ENCODE measurements at regions not wholly inside any gene's neighbourhood (a gene's known extent, or its start where the extent isn't known, plus 50 kb on each side); places are given as distances from the start of the nearest gene placed in this dataset.

- Histone ChIP-seq H3K9ac (ENCODE audit: low read length) (no peak overlapping the region), H3K4me3 (ENCODE audit: low read length) (no peak overlapping the region)
Measured at GRCh38 chr3:106022913-106023312, 154.1 kb upstream of the CBLB start.

GRCh38 chr3:106025151-106025722 lies 156.4 kb upstream of the CBLB start:
- Histone ChIP-seq H3K4me3 (ENCODE audit: low read length) (no peak overlapping the region), H3K4me1 (ENCODE audit: control insufficient read depth, insufficient read depth, low read length) (peaks cover 8% of the 10 kb centered on the region), H3K36me3 (ENCODE audit: control insufficient read depth, insufficient read depth, low read length, severe bottlenecking) (no peaks in the 10 kb centered on the region), H3K9me3 (ENCODE audit: control insufficient read depth, low read length) (no peaks in the 10 kb centered on the region), H3K9ac (ENCODE audit: low read length) (no peak overlapping the region), H3K27me3 (replicated peaks; ENCODE audit: control insufficient read depth, insufficient read depth, low read length) (no peaks in the 10 kb centered on the region)
- peak; percentile 52 for DNase-seq (ENCODE audit: low read depth)

More at GRCh38 chr3:106022913-106023312, 154.1 kb upstream of the CBLB start:
- Histone ChIP-seq H3K4me1 (ENCODE audit: control insufficient read depth, insufficient read depth, low read length) (peaks cover 6% of the 10 kb centered on the region), H3K36me3 (ENCODE audit: control insufficient read depth, insufficient read depth, low read length, severe bottlenecking) (no peaks in the 10 kb centered on the region), H3K27me3 (replicated peaks; ENCODE audit: control insufficient read depth, insufficient read depth, low read length) (no peaks in the 10 kb centered on the region), H3K9me3 (ENCODE audit: control insufficient read depth, low read length) (peaks cover 5% of the 10 kb centered on the region)
- peak; percentile 56 for DNase-seq (ENCODE audit: low read depth)

- no peak overlapping the region for H3K9ac ChIP-seq (ENCODE audit: low read length)
- H3K9me3 ChIP-seq (ENCODE audit: control insufficient read depth, low read length), result no peaks in the 10 kb centered on the region
- DNase-seq (ENCODE audit: low read depth), result no peak
Measured at GRCh38 chr3:106029954-106030626, 161.3 kb upstream of the CBLB start.

DNA sequence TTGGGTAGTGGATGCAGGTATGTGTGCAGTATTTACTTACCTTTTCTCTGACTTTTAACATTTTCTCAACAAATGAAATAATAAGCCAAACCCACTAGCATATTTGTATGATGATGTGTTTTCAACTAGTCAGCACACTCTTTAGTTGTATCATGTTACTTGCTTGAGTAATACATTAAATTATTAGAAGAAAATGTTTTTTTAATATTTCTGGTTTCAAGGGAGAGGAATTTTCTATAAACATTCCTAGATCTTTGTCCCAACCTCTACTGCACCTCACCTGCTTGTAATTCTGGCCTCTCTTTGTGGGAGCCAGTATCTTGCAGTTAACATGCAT lies 161.8 kb upstream of the CBLB start:
- no peak overlapping the region for H3K4me3 ChIP-seq (ENCODE audit: low read length)
- no peaks in the 10 kb centered on the region for H3K27me3 ChIP-seq (replicated peaks; ENCODE audit: control insufficient read depth, insufficient read depth, low read length)
- H3K36me3 ChIP-seq (ENCODE audit: control insufficient read depth, insufficient read depth, low read length, severe bottlenecking), result no peaks in the 10 kb centered on the region
- H3K4me1 ChIP-seq (ENCODE audit: control insufficient read depth, insufficient read depth, low read length), result peaks cover 9% of the 10 kb centered on the region
- H3K9me3 ChIP-seq (ENCODE audit: control insufficient read depth, low read length), result no peaks in the 10 kb centered on the region
- H3K9ac ChIP-seq (ENCODE audit: low read length), result no peak overlapping the region
- peak; percentile 58 for DNase-seq (ENCODE audit: low read depth)

More at GRCh38 chr3:106029954-106030626, 161.3 kb upstream of the CBLB start:
- H3K4me3 ChIP-seq (ENCODE audit: low read length), result no peak overlapping the region
- H3K36me3 ChIP-seq (ENCODE audit: control insufficient read depth, insufficient read depth, low read length, severe bottlenecking), result no peaks in the 10 kb centered on the region
- H3K4me1 ChIP-seq (ENCODE audit: control insufficient read depth, insufficient read depth, low read length), result peaks cover 14% of the 10 kb centered on the region
- no peaks in the 10 kb centered on the region for H3K27me3 ChIP-seq (replicated peaks; ENCODE audit: control insufficient read depth, insufficient read depth, low read length)

GRCh38 chr3:106032479-106032878 lies 163.7 kb upstream of the CBLB start:
- DNase-seq (ENCODE audit: low read depth), result no peak
- Histone ChIP-seq H3K4me3 (ENCODE audit: low read length) (no peak overlapping the region), H3K36me3 (ENCODE audit: control insufficient read depth, insufficient read depth, low read length, severe bottlenecking) (no peaks in the 10 kb centered on the region)

GRCh38 chr3:106033654-106034053 lies 164.8 kb upstream of the CBLB start:
- Histone ChIP-seq H3K27me3 (replicated peaks; ENCODE audit: control insufficient read depth, insufficient read depth, low read length) (no peaks in the 10 kb centered on the region), H3K36me3 (ENCODE audit: control insufficient read depth, insufficient read depth, low read length, severe bottlenecking) (no peaks in the 10 kb centered on the region), H3K4me3 (ENCODE audit: low read length) (no peak overlapping the region), H3K9ac (ENCODE audit: low read length) (no peak overlapping the region), H3K9me3 (ENCODE audit: control insufficient read depth, low read length) (no peaks in the 10 kb centered on the region), H3K4me1 (ENCODE audit: control insufficient read depth, insufficient read depth, low read length) (peaks cover 9% of the 10 kb centered on the region)
- DNase-seq (ENCODE audit: low read depth), result no peak

More at GRCh38 chr3:106032479-106032878, 163.7 kb upstream of the CBLB start:
- H3K9ac ChIP-seq (ENCODE audit: low read length), result no peak overlapping the region
- H3K9me3 ChIP-seq (ENCODE audit: control insufficient read depth, low read length), result no peaks in the 10 kb centered on the region
- H3K27me3 ChIP-seq (replicated peaks; ENCODE audit: control insufficient read depth, insufficient read depth, low read length), result no peaks in the 10 kb centered on the region
- peaks cover 9% of the 10 kb centered on the region for H3K4me1 ChIP-seq (ENCODE audit: control insufficient read depth, insufficient read depth, low read length)

DNA sequence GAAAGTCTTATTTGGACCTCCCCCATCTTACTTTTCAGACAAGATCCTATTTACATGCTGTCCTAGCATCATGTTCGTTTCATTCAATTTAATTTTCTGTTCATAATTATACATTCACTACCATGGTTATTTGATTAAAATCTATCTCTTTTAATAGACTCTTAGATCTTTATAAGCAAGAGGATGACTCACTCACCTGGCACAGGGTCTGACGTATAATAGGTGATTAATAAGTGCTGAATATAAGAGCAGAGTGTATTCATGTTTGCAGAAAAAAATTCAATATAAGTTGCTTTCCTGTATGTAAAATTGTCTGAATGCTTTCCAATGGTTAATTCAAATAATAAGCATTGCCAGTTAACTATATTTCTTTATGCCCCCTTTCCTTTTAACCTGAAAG lies 165.5 kb upstream of the CBLB start:
- Histone ChIP-seq H3K9me3 (ENCODE audit: control insufficient read depth, low read length) (peaks cover 3% of the 10 kb centered on the region), H3K27me3 (replicated peaks; ENCODE audit: control insufficient read depth, insufficient read depth, low read length) (no peaks in the 10 kb centered on the region), H3K4me3 (ENCODE audit: low read length) (no peak overlapping the region), H3K4me1 (ENCODE audit: control insufficient read depth, insufficient read depth, low read length) (peaks cover 9% of the 10 kb centered on the region), H3K9ac (ENCODE audit: low read length) (no peak overlapping the region), H3K36me3 (ENCODE audit: control insufficient read depth, insufficient read depth, low read length, severe bottlenecking) (no peaks in the 10 kb centered on the region)
- no peak for DNase-seq (ENCODE audit: low read depth)

DNA sequence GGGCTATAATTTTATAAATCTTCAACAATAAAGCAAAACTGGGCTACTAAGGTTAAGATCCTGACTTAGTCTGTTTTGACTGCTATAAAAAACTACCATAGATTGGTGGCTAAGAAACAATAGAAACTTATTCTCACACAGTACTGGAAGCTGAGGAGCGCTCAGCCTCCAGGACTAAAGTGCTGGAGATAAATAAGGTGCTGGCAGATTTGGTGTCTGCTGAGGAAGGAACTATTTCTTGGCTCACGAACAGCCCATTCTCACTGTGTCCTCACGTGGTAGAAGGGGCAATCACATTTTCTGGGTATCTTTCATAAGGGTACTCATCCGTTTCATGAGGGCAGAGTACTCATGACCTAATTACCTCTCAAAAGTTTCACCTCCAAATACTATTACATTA lies 166.8 kb upstream of the CBLB start:
- Histone ChIP-seq H3K27me3 (replicated peaks; ENCODE audit: control insufficient read depth, insufficient read depth, low read length) (no peaks in the 10 kb centered on the region), H3K4me3 (ENCODE audit: low read length) (no peak overlapping the region), H3K36me3 (ENCODE audit: control insufficient read depth, insufficient read depth, low read length, severe bottlenecking) (no peaks in the 10 kb centered on the region), H3K4me1 (ENCODE audit: control insufficient read depth, insufficient read depth, low read length) (peaks cover 4% of the 10 kb centered on the region), H3K9me3 (ENCODE audit: control insufficient read depth, low read length) (peaks cover 9% of the 10 kb centered on the region), H3K9ac (ENCODE audit: low read length) (no peak overlapping the region)
- no peak for DNase-seq (ENCODE audit: low read depth)

DNA sequence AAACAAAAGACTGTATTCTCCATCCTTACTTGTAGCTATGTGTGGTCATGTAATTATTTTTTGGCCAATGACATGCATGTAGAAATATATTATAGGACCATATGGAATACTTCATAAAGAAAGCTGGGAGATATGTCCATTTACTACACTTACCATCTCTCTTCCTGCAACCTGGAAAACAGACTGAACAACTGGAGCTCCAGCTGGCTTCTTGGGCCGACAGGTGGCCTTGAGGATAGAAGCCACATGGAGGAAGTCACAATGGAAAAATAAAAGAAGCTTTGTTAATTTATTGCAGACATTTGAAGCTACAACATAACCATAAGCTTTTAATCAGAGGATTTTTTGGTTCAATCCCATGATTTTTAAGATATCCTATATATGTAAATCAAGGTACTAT lies 167.9 kb upstream of the CBLB start:
- Histone ChIP-seq H3K9me3 (ENCODE audit: control insufficient read depth, low read length) (peaks cover 9% of the 10 kb centered on the region), H3K36me3 (ENCODE audit: control insufficient read depth, insufficient read depth, low read length, severe bottlenecking) (no peaks in the 10 kb centered on the region), H3K4me1 (ENCODE audit: control insufficient read depth, insufficient read depth, low read length) (no peaks in the 10 kb centered on the region), H3K27me3 (replicated peaks; ENCODE audit: control insufficient read depth, insufficient read depth, low read length) (no peaks in the 10 kb centered on the region), H3K9ac (ENCODE audit: low read length) (no peak overlapping the region), H3K4me3 (ENCODE audit: low read length) (no peak overlapping the region)
- DNase-seq (ENCODE audit: low read depth), result no peak

DNA sequence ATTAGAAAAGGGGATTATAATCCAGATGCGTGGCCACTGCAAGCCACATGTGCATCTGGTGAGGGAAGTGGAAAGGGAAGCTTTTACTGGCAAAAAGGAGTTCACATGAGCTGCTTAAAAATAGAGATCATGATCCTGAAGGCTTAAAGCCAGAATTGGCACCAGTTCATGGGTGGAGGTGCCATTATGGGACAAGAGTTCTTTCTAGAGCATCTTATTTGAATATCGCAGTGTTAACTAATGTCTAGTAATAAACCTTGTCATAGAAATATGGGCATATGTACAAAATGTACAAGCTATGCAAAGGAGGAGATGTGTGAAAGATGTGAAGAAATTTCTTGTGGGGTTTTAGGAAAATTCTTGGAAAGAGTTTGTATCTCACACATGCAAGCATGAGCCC lies 178.4 kb upstream of the CBLB start:
- Histone ChIP-seq H3K9ac (ENCODE audit: low read length) (no peak overlapping the region), H3K4me3 (ENCODE audit: low read length) (no peak overlapping the region), H3K27me3 (replicated peaks; ENCODE audit: control insufficient read depth, insufficient read depth, low read length) (no peaks in the 10 kb centered on the region), H3K9me3 (ENCODE audit: control insufficient read depth, low read length) (no peaks in the 10 kb centered on the region), H3K4me1 (ENCODE audit: control insufficient read depth, insufficient read depth, low read length) (no peaks in the 10 kb centered on the region), H3K36me3 (ENCODE audit: control insufficient read depth, insufficient read depth, low read length, severe bottlenecking) (no peaks in the 10 kb centered on the region)
- no peak for DNase-seq (ENCODE audit: low read depth)

DNA sequence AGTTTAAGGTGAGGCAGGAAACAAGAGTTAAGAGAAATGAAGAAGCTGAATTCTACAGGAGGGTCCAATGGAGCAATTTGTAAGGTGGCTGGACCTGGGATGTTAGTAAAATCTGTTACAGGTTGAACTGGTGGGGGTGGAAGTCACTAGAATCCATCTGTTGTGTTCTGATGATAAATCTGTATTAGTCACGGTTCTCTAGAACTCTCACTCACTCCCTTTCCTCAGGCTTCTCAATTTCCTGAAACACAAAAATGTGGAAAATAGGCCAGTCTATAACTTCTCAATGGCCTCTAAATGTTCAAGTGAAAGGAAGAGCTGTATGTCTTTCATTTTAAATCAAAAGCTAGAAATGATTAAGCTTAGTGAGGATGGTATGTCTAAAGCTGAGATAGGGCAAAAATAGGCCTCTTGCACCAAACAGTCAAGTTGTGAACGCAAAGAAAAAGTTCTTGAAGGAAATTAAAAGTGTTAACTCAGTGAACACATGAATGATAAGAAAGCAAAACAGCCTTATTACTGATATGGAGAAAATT lies 180.2 kb upstream of the CBLB start:
- Histone ChIP-seq H3K36me3 (ENCODE audit: control insufficient read depth, insufficient read depth, low read length, severe bottlenecking) (no peaks in the 10 kb centered on the region), H3K4me3 (ENCODE audit: low read length) (no peak overlapping the region), H3K9me3 (ENCODE audit: control insufficient read depth, low read length) (no peaks in the 10 kb centered on the region), H3K4me1 (ENCODE audit: control insufficient read depth, insufficient read depth, low read length) (no peaks in the 10 kb centered on the region), H3K27me3 (replicated peaks; ENCODE audit: control insufficient read depth, insufficient read depth, low read length) (no peaks in the 10 kb centered on the region), H3K9ac (ENCODE audit: low read length) (no peak overlapping the region)
- DNase-seq (ENCODE audit: low read depth), result no peak
